NCI-H510A (cell line): ENCODE measurements at regions not wholly inside any gene's neighbourhood (a gene's known extent, or its start where the extent isn't known, plus 50 kb on each side); places are given as distances from the start of the nearest gene placed in this dataset.

Source experiments
- DNase-seq: peaks from one replicate; lab custom pipeline; 2025; lab: John Stamatoyannopoulos, UW

- no peak for DNase-seq
Measured at GRCh38 chr17:51548125-51548524, 287.8 kb downstream of the UTP18 start.

DNA sequence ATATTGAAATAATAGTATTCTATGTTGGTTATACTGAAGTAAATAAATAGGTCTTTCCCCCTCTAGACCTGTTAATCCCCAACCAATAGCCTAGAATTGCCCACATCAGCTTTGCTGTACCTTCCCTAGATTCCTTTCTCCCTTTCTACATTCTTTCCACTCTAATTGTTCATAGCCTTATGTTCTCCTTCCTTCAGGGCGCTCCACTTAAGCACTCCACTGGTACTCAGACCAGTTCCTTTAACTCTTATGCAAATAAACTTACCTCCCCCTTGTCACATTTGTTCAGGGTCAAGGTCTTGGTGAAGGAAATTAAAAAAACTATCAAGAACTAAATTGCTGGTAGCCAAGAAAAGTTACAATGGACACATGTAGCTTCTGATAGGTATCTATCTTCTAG is 294.8 kb downstream of the UTP18 start:
- no peak for DNase-seq

- DNase-seq = no peak
Measured at GRCh38 chr17:51559778-51560177, 299.4 kb downstream of the UTP18 start.

DNA sequence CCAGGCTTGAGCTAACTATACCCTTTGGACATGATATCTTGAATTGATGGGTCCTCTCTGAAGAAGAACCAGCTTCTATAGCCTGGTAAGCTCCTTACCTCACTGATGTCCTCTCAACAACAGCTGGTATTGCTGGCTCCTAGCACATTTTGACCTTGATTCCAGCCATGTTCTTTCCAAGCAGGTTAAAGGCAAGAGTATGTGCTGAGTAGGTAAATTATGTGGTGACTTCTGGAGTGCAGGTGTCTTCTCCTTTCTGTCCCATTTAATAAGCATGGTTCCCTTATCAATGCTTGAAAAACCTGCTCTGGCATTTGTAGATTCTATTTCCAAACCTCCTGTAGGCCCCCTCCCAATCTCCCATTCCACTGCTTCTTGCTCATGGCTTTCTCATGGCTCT is 300.1 kb downstream of the UTP18 start:
- no peak for DNase-seq

DNA sequence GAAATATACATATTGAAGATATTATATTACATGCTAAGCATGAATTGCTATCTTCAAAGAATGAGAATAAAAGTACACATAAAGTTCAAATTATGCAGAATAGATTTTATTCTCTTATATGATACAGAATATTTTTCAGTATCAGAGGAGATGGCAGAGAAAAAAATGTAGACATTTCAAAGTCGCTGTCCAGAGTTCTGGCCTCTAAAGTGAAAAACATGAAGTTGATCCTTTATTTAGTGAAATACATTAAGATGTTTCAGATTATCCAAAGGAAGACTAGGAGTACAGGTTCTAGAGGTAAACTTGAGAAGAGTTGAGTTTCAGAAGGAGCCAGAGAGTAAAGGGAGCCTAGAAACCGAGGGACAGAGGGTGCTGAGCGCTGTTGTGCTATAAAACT is 303.6 kb downstream of the UTP18 start:
- no peak for DNase-seq

GRCh38 chr17:51572115-51572514 is 311.8 kb downstream of the UTP18 start:
- DNase-seq = no peak
